HCT116 (cell line): ENCODE measurements at regions not wholly inside any gene's neighbourhood (a gene's known extent, or its start where the extent isn't known, plus 50 kb on each side); places are given as distances from the start of the nearest gene placed in this dataset.

ENCODE experiments used
- ATAC-seq: fragments of 200-7000 bp; cut with Tn5 transposase; 2 replicates; pipeline ENCODE4 v1.9.1; 2020; ENCODE audit warnings: mild to moderate bottlenecking, moderate library complexity
- BruUV-seq: library from RNA; stranded (reverse); fragments of 400-500 nt; replicated peaks from 2 replicates; lab custom pipeline; 2021; lab: Mats Ljungman, UMichigan
- CTCF ChIA-PET: fragments of 300-600 bp; sonication (Branson Sonifier 250); formaldehyde crosslinking; loops from one replicate; lab custom pipeline; 2021; ENCODE audit warnings: antibody characterized with exemption; lab: Charles Lee
- POLR2A ChIA-PET: fragments of 300-600, 350-600 bp; sonication (Branson Sonifier 250); formaldehyde crosslinking; loops from one replicate; lab custom pipeline; 2021; ENCODE audit warnings: antibody characterized with exemption; lab: Charles Lee
- RAD21 ChIA-PET, 2 experiments: fragments of 300-600 bp; sonication (Branson Sonifier 250); formaldehyde crosslinking; loops; one replicate each; lab custom pipeline; 2023; ENCODE audit warnings: low total read pairs in 2 of 2; ENCODE audit not compliant: uncharacterized antibody in 2 of 2, unreplicated experiment in 2 of 2, low non-redundant PET in 1 of 2; lab: Charles Lee
- DNase-seq: peaks from one replicate; pipeline ENCODE4 v3.0.0-alpha.2; 2010; ENCODE audit warnings: low read depth, low spot score
- H2AFZ ChIP-seq: fragments of 200-600 bp; shearing (Covaris generic), sonication (generic); 2 replicates; pipeline ENCODE4 v1.6.1; 2017; ENCODE audit warnings: low read depth, mixed run types, mixed read lengths, antibody characterized with exemption, low read length; ENCODE audit not compliant: poor library complexity, severe bottlenecking
- H3K27ac ChIP-seq: 2 replicates; pipeline ENCODE4 v1.5.1; 2012; ENCODE audit warnings: low read depth, low read length
- H3K27me3 ChIP-seq: fragments of 200-600 bp; sonication (generic); 2 replicates; pipeline ENCODE4 v1.6.1; 2016; ENCODE audit warnings: mixed run types, low read length, mixed read lengths; ENCODE audit not compliant: insufficient read depth
- H3K36me3 ChIP-seq, 2 experiments: fragments of 200-500 bp in 1 of 2; fragments of 200-600 bp in 1 of 2; sonication (Bioruptor generic) in 1 of 2; sonication (generic) in 1 of 2; 2 replicates each; pipeline versions ENCODE4 v1.5.1 to v1.6.1; 2014 to 2016; ENCODE audit warnings: low read length in 2 of 2, inconsistent platforms in 1 of 2, mixed read lengths in 1 of 2, mixed run types in 1 of 2; ENCODE audit not compliant: insufficient read depth in 2 of 2, control insufficient read depth in 1 of 2
- H3K4me1 ChIP-seq, 2 experiments: fragments of 200-600 bp in 1 of 2; sonication (generic) in 1 of 2; 2 replicates each; pipeline versions ENCODE4 v1.5.1 to v1.6.1; 2012 to 2017; ENCODE audit warnings: low read length in 2 of 2, inconsistent platforms in 1 of 2, mild to moderate bottlenecking in 1 of 2, mixed read lengths in 1 of 2, mixed run types in 1 of 2, moderate library complexity in 1 of 2; ENCODE audit not compliant: insufficient read depth in 2 of 2, control insufficient read depth in 1 of 2
- H3K4me2 ChIP-seq: fragments of 200-600 bp; sonication (generic); 2 replicates; pipeline ENCODE4 v1.6.1; 2017; ENCODE audit warnings: mixed run types, low read length, mixed read lengths
- H3K4me3 ChIP-seq, 2 experiments: fragments of 200-600 bp in 1 of 2; sonication (generic) in 1 of 2; replicated peaks in 1 of 2; 2 replicates each; pipeline ENCODE4 v1.5.1; 2011 to 2016; ENCODE audit warnings: low read length in 2 of 2, control low read depth in 1 of 2, low read depth in 1 of 2, mild to moderate bottlenecking in 1 of 2, mixed read lengths in 1 of 2, mixed run types in 1 of 2
- H3K79me2 ChIP-seq: fragments of 200-600 bp; sonication (generic); 2 replicates; pipeline ENCODE4 v1.6.1; 2017; ENCODE audit warnings: mild to moderate bottlenecking, mixed run types, low read length, moderate library complexity, mixed read lengths; ENCODE audit not compliant: insufficient read depth
- H3K9ac ChIP-seq: fragments of 200-600 bp; sonication (generic); 2 replicates; pipeline ENCODE4 v1.6.1; 2016; ENCODE audit warnings: low read length, mixed read lengths
- H3K9me2 ChIP-seq: fragments of 200-600 bp; sonication (generic), shearing (Covaris generic); 2 replicates; pipeline ENCODE4 v1.6.1; 2017; ENCODE audit warnings: mixed run types, mild to moderate bottlenecking, moderate library complexity; ENCODE audit not compliant: insufficient read depth
- H3K9me3 ChIP-seq, 2 experiments: fragments of 200-500 bp in 1 of 2; fragments of 200-600 bp in 1 of 2; sonication (Bioruptor generic) in 1 of 2; sonication (generic) in 1 of 2; 2 replicates each; pipeline ENCODE4 v1.6.1; 2014 to 2017; ENCODE audit warnings: low read length in 2 of 2, mixed read lengths in 2 of 2, inconsistent platforms in 1 of 2, low read depth in 1 of 2, mild to moderate bottlenecking in 1 of 2, mixed run types in 1 of 2, moderate library complexity in 1 of 2; ENCODE audit not compliant: control insufficient read depth in 1 of 2, insufficient read depth in 1 of 2
- H4K20me1 ChIP-seq: fragments of 200-600 bp; sonication (generic), shearing (Covaris generic); 2 replicates; pipeline ENCODE4 v1.6.1; 2017; ENCODE audit warnings: mixed run types, mild to moderate bottlenecking, moderate library complexity; ENCODE audit not compliant: insufficient read depth
- CBX3 ChIP-seq: IDR thresholded peaks from 2 replicates; pipeline ENCODE4 v1.6.1; 2012; ENCODE audit warnings: low read depth
- EGR1 ChIP-seq: IDR thresholded peaks from 2 replicates; pipeline ENCODE4 v1.6.1; 2012; ENCODE audit warnings: low read depth
- SRF ChIP-seq: IDR thresholded peaks from 2 replicates; pipeline ENCODE4 v1.6.1; 2012; ENCODE audit warnings: low read depth
- TCF7L2 ChIP-seq: IDR thresholded peaks from 2 replicates; pipeline ENCODE4 v1.7.0; 2011; ENCODE audit warnings: borderline replicate concordance, inconsistent platforms; ENCODE audit not compliant: insufficient read depth, insufficient read length; ENCODE audit errors: extremely low read depth
- YY1 ChIP-seq: IDR thresholded peaks from 2 replicates; pipeline ENCODE4 v1.6.1; 2011; ENCODE audit warnings: low read length, low read depth, moderate library complexity, mild to moderate bottlenecking; ENCODE audit not compliant: insufficient replicate concordance; ENCODE audit errors: extremely low read depth
- ZFX ChIP-seq: fragments of 450-650 bp; IDR thresholded peaks from 2 replicates; pipeline ENCODE4 v1.6.1; 2017
- intact Hi-C: fragments of 100-400 bp; cut with micrococcal nuclease; formaldehyde crosslinking; loops from 2 replicates; pipeline ENCODE4 v1.10.0; 2022
- TF ChIP-seq, protein P1 (sequence below), 3 experiments: fragments of 200-600 bp in 1 of 3; sonication (generic) in 1 of 3; IDR thresholded peaks in 2 of 3; conservative IDR thresholded peaks in 1 of 3; 2 replicates each; pipeline ENCODE4 v1.5.1; 2012 to 2017; ENCODE audit warnings: low read depth in 2 of 3, low read length in 2 of 3, antibody characterized with exemption in 1 of 3, borderline replicate concordance in 1 of 3, control low read depth in 1 of 3, mild to moderate bottlenecking in 1 of 3, mixed read lengths in 1 of 3, mixed run types in 1 of 3, moderate library complexity in 1 of 3; ENCODE audit not compliant: insufficient read depth in 1 of 3
- TF ChIP-seq, protein P2 (sequence below): IDR thresholded peaks from 2 replicates; pipeline ENCODE4 v1.6.1; 2012; ENCODE audit warnings: low read depth

DNA sequence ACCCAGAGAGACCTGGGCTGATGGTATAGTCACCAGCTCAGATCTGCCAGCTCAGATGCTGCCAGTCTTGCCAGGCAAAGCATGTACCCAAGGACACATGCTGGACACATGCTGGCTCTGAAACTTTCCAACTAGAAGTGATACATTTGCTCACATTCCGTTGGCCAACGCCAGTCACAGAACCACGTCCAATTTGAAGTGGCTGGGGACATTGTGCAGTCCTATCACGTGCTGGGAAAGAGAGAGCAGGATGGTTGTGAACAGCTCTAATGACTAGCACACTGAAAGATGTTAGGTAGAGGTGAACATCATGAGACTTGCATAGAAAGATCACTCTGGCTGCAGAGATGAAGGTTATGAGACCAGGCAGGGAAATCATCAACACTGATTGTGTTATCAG is 308.5 kb upstream of the ROPN1 start:
- ChIA-PET RAD21 (no interaction called here), CTCF (no interaction called here), POLR2A (interaction anchor here (1.0 kb wide), 1 partner anchor 14 kb away, joined by 3 read pairs; no protein-coding TSS in a partner anchor)
- no peaks in the 10 kb centered on the region for H3K79me2 ChIP-seq
- H2AFZ ChIP-seq: no peak overlapping the region
- peaks cover 96% of the 10 kb centered on the region for H3K27me3 ChIP-seq
- no peaks in the 10 kb centered on the region for H3K36me3 ChIP-seq
- ATAC-seq (no peak), DNase-seq (no peak)
- H3K9ac ChIP-seq: no peak overlapping the region
- TF ChIP-seq, protein P1, sequence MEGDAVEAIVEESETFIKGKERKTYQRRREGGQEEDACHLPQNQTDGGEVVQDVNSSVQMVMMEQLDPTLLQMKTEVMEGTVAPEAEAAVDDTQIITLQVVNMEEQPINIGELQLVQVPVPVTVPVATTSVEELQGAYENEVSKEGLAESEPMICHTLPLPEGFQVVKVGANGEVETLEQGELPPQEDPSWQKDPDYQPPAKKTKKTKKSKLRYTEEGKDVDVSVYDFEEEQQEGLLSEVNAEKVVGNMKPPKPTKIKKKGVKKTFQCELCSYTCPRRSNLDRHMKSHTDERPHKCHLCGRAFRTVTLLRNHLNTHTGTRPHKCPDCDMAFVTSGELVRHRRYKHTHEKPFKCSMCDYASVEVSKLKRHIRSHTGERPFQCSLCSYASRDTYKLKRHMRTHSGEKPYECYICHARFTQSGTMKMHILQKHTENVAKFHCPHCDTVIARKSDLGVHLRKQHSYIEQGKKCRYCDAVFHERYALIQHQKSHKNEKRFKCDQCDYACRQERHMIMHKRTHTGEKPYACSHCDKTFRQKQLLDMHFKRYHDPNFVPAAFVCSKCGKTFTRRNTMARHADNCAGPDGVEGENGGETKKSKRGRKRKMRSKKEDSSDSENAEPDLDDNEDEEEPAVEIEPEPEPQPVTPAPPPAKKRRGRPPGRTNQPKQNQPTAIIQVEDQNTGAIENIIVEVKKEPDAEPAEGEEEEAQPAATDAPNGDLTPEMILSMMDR (IDR thresholded peaks at IDR 0.05 in 2 of 3, conservative IDR thresholded peaks at IDR 0.05 in 1 of 3; ENCODE audit: borderline replicate concordance in 1 of 3, insufficient read depth in 1 of 3, low read depth in 2 of 3, low read length in 2 of 3): no peak
- TF ChIP-seq TCF7L2 (no peak), YY1 (no peak), ZFX (no peak), CBX3 (no peak), SRF (no peak), EGR1 (no peak)
- TF ChIP-seq, protein P2, sequence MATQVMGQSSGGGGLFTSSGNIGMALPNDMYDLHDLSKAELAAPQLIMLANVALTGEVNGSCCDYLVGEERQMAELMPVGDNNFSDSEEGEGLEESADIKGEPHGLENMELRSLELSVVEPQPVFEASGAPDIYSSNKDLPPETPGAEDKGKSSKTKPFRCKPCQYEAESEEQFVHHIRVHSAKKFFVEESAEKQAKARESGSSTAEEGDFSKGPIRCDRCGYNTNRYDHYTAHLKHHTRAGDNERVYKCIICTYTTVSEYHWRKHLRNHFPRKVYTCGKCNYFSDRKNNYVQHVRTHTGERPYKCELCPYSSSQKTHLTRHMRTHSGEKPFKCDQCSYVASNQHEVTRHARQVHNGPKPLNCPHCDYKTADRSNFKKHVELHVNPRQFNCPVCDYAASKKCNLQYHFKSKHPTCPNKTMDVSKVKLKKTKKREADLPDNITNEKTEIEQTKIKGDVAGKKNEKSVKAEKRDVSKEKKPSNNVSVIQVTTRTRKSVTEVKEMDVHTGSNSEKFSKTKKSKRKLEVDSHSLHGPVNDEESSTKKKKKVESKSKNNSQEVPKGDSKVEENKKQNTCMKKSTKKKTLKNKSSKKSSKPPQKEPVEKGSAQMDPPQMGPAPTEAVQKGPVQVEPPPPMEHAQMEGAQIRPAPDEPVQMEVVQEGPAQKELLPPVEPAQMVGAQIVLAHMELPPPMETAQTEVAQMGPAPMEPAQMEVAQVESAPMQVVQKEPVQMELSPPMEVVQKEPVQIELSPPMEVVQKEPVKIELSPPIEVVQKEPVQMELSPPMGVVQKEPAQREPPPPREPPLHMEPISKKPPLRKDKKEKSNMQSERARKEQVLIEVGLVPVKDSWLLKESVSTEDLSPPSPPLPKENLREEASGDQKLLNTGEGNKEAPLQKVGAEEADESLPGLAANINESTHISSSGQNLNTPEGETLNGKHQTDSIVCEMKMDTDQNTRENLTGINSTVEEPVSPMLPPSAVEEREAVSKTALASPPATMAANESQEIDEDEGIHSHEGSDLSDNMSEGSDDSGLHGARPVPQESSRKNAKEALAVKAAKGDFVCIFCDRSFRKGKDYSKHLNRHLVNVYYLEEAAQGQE: no peak
- no TSS peak for BruUV-seq
- H3K4me2 ChIP-seq: no peak overlapping the region
- no peaks in the 10 kb centered on the region for H4K20me1 ChIP-seq
- no peak overlapping the region for H3K27ac ChIP-seq
- no peaks in the 10 kb centered on the region for H3K9me3 ChIP-seq
- no peak overlapping the region for H3K4me3 ChIP-seq
- intact Hi-C loops: no loop called here
- H3K4me1 ChIP-seq: no peaks in the 10 kb centered on the region
- H3K9me2 ChIP-seq: no peaks in the 10 kb centered on the region
